Liver (tissue), 8 donors: ENCODE measurements at regions not wholly inside any gene's neighbourhood (a gene's known extent, or its start where the extent isn't known, plus 50 kb on each side); places are given as distances from the start of the nearest gene placed in this dataset.

Experiments
- DNase-seq: peaks from one replicate; pipeline ENCODE4 v3.0.0-alpha.2; 2017; ENCODE audit warnings: low spot score
- H3K27ac ChIP-seq, 2 donors: one replicate each; pipeline ENCODE4 v1.7.0; 2013; ENCODE audit warnings: inconsistent platforms in 2 of 2, low read length in 2 of 2, control low read depth in 1 of 2, low read depth in 1 of 2, mild to moderate bottlenecking in 1 of 2
- H3K27me3 ChIP-seq, 4 donors: one replicate each; pipeline versions ENCODE4 v1.6.1 to v1.7.0; 2013; ENCODE audit warnings: low read length in 3 of 4, inconsistent platforms in 1 of 4, mild to moderate bottlenecking in 1 of 4, moderate library complexity in 1 of 4; ENCODE audit not compliant: control insufficient read depth in 4 of 4, insufficient read depth in 4 of 4
- H3K36me3 ChIP-seq, 4 donors: one replicate each; pipeline versions ENCODE4 v1.6.1 to v1.7.0; 2013; ENCODE audit warnings: low read length in 3 of 4, mild to moderate bottlenecking in 3 of 4, low read depth in 1 of 4, moderate library complexity in 1 of 4; ENCODE audit not compliant: control insufficient read depth in 4 of 4, insufficient read depth in 3 of 4
- H3K4me1 ChIP-seq, 4 donors: one replicate each; pipeline versions ENCODE4 v1.6.1 to v1.7.0; 2013; ENCODE audit warnings: low read length in 3 of 4, mild to moderate bottlenecking in 3 of 4, moderate library complexity in 1 of 4; ENCODE audit not compliant: control insufficient read depth in 4 of 4, insufficient read depth in 4 of 4
- H3K4me3 ChIP-seq, 3 donors: one replicate each; pipeline versions ENCODE4 v1.6.1 to v1.7.0; 2013; ENCODE audit warnings: low read length in 3 of 3, control low read depth in 1 of 3, low read depth in 1 of 3, mild to moderate bottlenecking in 1 of 3
- H3K9ac ChIP-seq, 2 donors: one replicate each; pipeline ENCODE4 v1.7.0; 2013; ENCODE audit warnings: low read length in 2 of 2, mild to moderate bottlenecking in 2 of 2, moderate library complexity in 2 of 2, control low read depth in 1 of 2, low read depth in 1 of 2
- H3K9me3 ChIP-seq, 4 donors: one replicate each; pipeline versions ENCODE4 v1.6.1 to v1.7.0; 2013; ENCODE audit warnings: low read length in 3 of 4; ENCODE audit not compliant: control insufficient read depth in 4 of 4
- EGR1 ChIP-seq, 2 donors: IDR thresholded peaks; 2 replicates each; pipeline ENCODE4 v1.6.1; 2016 to 2018; ENCODE audit warnings: antibody characterized with exemption in 2 of 2, low read depth in 2 of 2
- FOXA1 ChIP-seq: IDR thresholded peaks from 2 replicates; pipeline ENCODE4 v1.6.1; 2016; ENCODE audit warnings: antibody characterized with exemption
- FOXA2 ChIP-seq: IDR thresholded peaks from 2 replicates; pipeline ENCODE4 v1.6.1; 2016; ENCODE audit warnings: antibody characterized with exemption
- GABPA ChIP-seq, 2 donors: IDR thresholded peaks in 1 of 2; conservative IDR thresholded peaks in 1 of 2; 2 replicates each; pipeline ENCODE4 v1.6.1; 2016; ENCODE audit warnings: antibody characterized with exemption in 2 of 2, mild to moderate bottlenecking in 1 of 2, moderate library complexity in 1 of 2
- HNF4A ChIP-seq, 2 donors: conservative IDR thresholded peaks; 2 replicates each; pipeline ENCODE4 v1.6.1; 2016; ENCODE audit warnings: antibody characterized with exemption in 2 of 2, mild to moderate bottlenecking in 2 of 2
- HNF4G ChIP-seq: IDR thresholded peaks from 2 replicates; pipeline ENCODE4 v1.6.1; 2016; ENCODE audit warnings: antibody characterized with exemption
- JUND ChIP-seq, 2 donors: IDR thresholded peaks; 2 replicates each; pipeline ENCODE4 v1.6.1; 2016; ENCODE audit warnings: antibody characterized with exemption in 2 of 2
- MAX ChIP-seq: IDR thresholded peaks from 2 replicates; pipeline ENCODE4 v1.6.1; 2016; ENCODE audit warnings: antibody characterized with exemption
- NR2F2 ChIP-seq: IDR thresholded peaks from 2 replicates; pipeline ENCODE4 v1.6.1; 2016; ENCODE audit warnings: antibody characterized with exemption
- RAD21 ChIP-seq, 2 donors: IDR thresholded peaks; 2 replicates each; pipeline ENCODE4 v1.6.1; 2016; ENCODE audit warnings: antibody characterized with exemption in 2 of 2, mild to moderate bottlenecking in 2 of 2
- REST ChIP-seq: IDR thresholded peaks from 2 replicates; pipeline ENCODE4 v1.6.1; 2016; ENCODE audit warnings: antibody characterized with exemption, mild to moderate bottlenecking
- RXRA ChIP-seq, 2 donors: IDR thresholded peaks; 2 replicates each; pipeline ENCODE4 v1.6.1; 2017 to 2018; ENCODE audit warnings: antibody characterized with exemption in 2 of 2, mild to moderate bottlenecking in 1 of 2
- SP1 ChIP-seq: IDR thresholded peaks from 2 replicates; pipeline ENCODE4 v1.6.1; 2018; ENCODE audit warnings: antibody characterized with exemption, mild to moderate bottlenecking
- TAF1 ChIP-seq: conservative IDR thresholded peaks from 2 replicates; pipeline ENCODE4 v1.6.1; 2016; ENCODE audit warnings: antibody characterized with exemption, mild to moderate bottlenecking
- YY1 ChIP-seq: IDR thresholded peaks from 2 replicates; pipeline ENCODE4 v1.6.1; 2016; ENCODE audit warnings: antibody characterized with exemption, mild to moderate bottlenecking
- ZBTB33 ChIP-seq: IDR thresholded peaks from 2 replicates; pipeline ENCODE4 v1.6.1; 2016; ENCODE audit warnings: antibody characterized with exemption
- WGBS: extraction: QIAGEN DNeasy Blood & Tissue Kit; methylation state at CpG from one replicate; pipeline ENCODE4 v1.1.7; 2013; 5-methylcytosine and 5-hydroxymethylcytosine counted together
- TF ChIP-seq, protein P1 (sequence below): IDR thresholded peaks from 2 replicates; pipeline ENCODE4 v1.6.1; 2016; ENCODE audit warnings: antibody characterized with exemption
- TF ChIP-seq, protein P2 (sequence below): fragments of 150-350 bp; IDR thresholded peaks from 2 replicates; pipeline ENCODE4 v1.5.1; 2017; ENCODE audit warnings: improper control_type of control experiment, low read depth, low read length; ENCODE audit not compliant: missing input control
- donor health status: healthy.
- donor health status: healthy.
- donor health status: healthy.
- donor health status: healthy.
- donor health status: healthy.

- no peak overlapping the region for H3K9ac ChIP-seq
- TF ChIP-seq REST = no peak
- no peak for TF ChIP-seq HNF4G
- no peak for TF ChIP-seq GABPA (IDR thresholded peaks at IDR 0.05 in 1 of 2, conservative IDR thresholded peaks at IDR 0.05 in 1 of 2)
- TF ChIP-seq RXRA (IDR thresholded peaks at IDR 0.05) = no peak
- TF ChIP-seq, protein P1, sequence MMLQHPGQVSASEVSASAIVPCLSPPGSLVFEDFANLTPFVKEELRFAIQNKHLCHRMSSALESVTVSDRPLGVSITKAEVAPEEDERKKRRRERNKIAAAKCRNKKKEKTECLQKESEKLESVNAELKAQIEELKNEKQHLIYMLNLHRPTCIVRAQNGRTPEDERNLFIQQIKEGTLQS = peak; percentile 50
- no peak for TF ChIP-seq ZBTB33
- no peak for TF ChIP-seq YY1
- TF ChIP-seq NR2F2 = peak; percentile 55
- TF ChIP-seq FOXA2 = no peak
- TF ChIP-seq MAX = no peak
- TF ChIP-seq HNF4A (conservative IDR thresholded peaks at IDR 0.05) = peak in 1 of 2 donors; percentile 15
- TF ChIP-seq EGR1 (IDR thresholded peaks at IDR 0.05; ENCODE audit: low read depth in 2 of 2) = no peak
- no peak for TF ChIP-seq TAF1
- no peak for TF ChIP-seq FOXA1
- peak; percentile 91 to 92 for TF ChIP-seq RAD21 (IDR thresholded peaks at IDR 0.05)
- no peak for TF ChIP-seq SP1
- TF ChIP-seq JUND (IDR thresholded peaks at IDR 0.05) = no peak
- TF ChIP-seq, protein P2, sequence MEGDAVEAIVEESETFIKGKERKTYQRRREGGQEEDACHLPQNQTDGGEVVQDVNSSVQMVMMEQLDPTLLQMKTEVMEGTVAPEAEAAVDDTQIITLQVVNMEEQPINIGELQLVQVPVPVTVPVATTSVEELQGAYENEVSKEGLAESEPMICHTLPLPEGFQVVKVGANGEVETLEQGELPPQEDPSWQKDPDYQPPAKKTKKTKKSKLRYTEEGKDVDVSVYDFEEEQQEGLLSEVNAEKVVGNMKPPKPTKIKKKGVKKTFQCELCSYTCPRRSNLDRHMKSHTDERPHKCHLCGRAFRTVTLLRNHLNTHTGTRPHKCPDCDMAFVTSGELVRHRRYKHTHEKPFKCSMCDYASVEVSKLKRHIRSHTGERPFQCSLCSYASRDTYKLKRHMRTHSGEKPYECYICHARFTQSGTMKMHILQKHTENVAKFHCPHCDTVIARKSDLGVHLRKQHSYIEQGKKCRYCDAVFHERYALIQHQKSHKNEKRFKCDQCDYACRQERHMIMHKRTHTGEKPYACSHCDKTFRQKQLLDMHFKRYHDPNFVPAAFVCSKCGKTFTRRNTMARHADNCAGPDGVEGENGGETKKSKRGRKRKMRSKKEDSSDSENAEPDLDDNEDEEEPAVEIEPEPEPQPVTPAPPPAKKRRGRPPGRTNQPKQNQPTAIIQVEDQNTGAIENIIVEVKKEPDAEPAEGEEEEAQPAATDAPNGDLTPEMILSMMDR = peak; percentile 86
- no peaks in the 10 kb centered on the region for H3K36me3 ChIP-seq
- no peaks in the 10 kb centered on the region for H3K27me3 ChIP-seq
- DNase-seq = peak; percentile 83
- no peaks in the 10 kb centered on the region for H3K9me3 ChIP-seq
- H3K4me3 ChIP-seq = no peak overlapping the region
- peak overlapping the region; percentile 5 to 37 for H3K27ac ChIP-seq
- H3K4me1 ChIP-seq = peaks cover 1 to 11% (median 8%) of the 10 kb centered on the region in 4 donors
- 8% methylated on average over 3 of the region's 3 CpGs for WGBS
Observed at GRCh38 chr1:221203224-221204054, 324.2 kb downstream of the HLX start.
